HG03460 (cell line): ENCODE measurements at regions not wholly inside any gene's neighbourhood (a gene's known extent, or its start where the extent isn't known, plus 50 kb on each side); places are given as distances from the start of the nearest gene placed in this dataset.
"Not testable (repeated sequence)": the region's sequence is repeated elsewhere in the genome, so short reads cannot be mapped to it uniquely, and the experiment has no call there.

Experiments used
- ATAC-seq: cut with Tn5 transposase; IDR thresholded peaks from one replicate; pipeline ENCODE4 v1.9.1; 2021; ENCODE audit not compliant: unreplicated experiment

DNA sequence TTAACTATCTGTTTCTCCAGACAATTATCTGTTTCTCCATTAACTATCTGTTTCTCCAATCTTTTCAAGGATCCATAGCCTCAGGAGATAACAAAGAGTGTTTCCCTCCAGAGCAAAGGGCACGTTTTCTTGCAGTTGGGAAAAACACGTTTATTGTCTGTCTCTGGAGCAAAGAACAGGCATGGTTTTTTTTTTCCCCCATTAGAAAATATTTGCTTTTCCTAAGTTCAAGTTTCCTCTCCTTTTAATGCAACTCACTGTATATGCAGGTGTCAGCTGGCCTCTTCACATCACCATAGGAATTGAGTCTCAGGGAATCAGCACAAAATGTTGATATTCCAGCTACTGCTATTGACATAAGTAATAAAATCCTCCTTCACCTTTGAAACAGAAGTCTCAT, 984.4 kb downstream of the RAB28 start:
- no peak for ATAC-seq

DNA sequence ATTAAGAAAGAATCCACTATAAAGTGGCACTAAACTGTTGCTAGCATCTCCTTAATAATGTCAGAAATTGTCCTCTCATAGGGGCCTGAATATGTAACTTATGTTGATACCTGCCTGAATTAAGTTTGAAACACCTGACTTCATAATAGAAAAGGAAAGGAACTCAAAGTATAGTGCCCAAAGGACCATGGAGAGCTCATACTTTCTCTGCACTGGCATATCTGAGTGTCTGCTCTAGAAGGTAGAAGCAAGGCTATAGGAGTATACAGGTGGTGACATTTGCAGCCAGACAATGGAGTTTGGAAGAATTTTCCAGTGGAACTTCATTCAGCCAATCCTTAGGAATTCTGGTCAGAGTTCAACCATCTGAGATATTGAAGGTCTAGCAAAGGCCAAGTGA, 988.9 kb downstream of the RAB28 start:
- no peak for ATAC-seq

GRCh38 chr4:12492730-12493393, 991.3 kb downstream of the RAB28 start:
- no peak for ATAC-seq

GRCh38 chr4:12488672-12489071, 995.5 kb downstream of the RAB28 start:
- no peak for ATAC-seq

DNA sequence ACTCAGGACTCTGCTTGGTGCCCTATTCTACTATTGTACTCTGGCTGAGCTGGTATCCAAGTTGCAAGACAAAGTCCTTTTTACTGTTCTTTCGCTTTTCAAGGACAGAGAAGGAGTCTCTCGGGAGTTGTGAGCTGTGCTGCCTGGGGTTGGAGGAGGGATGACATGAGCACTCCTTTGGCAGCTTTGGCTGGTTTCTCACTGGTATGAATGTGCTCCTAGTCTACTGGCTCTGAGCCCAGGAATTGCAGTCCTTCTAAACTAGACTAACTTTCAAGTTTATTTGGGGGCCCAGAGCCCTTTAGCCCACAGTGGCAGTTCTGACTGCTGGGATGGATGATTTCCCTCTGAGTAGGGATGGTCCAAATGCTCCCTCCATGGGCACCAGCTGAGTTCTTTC, 997.1 kb downstream of the RAB28 start:
- no peak for ATAC-seq

DNA sequence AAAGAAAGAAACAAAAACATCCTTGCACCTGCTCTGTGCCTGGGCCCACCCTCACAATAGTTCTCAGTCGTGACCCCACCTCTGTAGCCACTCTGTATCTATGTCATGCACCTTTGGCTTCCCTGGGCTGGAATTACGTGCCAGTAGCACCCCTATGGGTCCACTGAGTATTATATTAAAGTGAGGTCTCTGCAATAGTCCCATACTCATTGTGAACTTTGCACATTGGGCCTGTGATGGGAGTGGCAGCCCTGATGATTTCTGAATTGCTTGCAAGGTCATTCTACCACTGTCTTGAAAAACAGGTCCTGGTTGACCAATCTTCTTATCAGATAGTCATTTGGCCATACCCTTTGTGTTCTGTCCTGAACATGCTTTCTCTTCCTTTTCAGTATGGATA, 1012.1 kb downstream of the RAB28 start:
- ATAC-seq = no peak

DNA sequence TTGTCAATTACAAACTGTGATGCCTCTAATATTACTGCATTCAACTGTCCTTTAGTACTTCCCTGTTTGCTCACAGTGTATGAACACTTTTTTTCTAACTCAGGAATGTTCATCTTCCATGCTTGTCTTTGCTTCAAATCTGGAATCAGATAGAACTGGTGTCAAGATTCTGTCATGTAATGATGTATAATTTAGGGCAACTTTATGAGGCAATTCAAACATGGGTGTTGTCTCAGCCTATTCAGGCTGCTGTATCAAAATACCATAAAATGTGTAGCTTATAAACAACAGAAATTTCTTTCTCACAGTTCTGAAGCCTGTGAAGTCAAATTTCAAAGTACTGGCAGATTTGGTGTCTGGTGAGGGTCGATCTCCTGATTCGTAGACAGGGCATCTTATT, 1012.9 kb downstream of the RAB28 start:
- ATAC-seq = no peak

- not testable (repeated sequence) for ATAC-seq
Measured at GRCh38 chr4:12461576-12461975, 1022.6 kb downstream of the RAB28 start.

GRCh38 chr4:12459126-12459525, 1025.0 kb downstream of the RAB28 start:
- ATAC-seq = no peak

- no peak for ATAC-seq
Measured at GRCh38 chr4:12458621-12459020, 1025.5 kb downstream of the RAB28 start.

- ATAC-seq = no peak
Measured at GRCh38 chr4:12452291-12452690, 1023.6 kb upstream of the HS3ST1 start.

- ATAC-seq = no peak
Measured at GRCh38 chr4:12447451-12447850, 1018.8 kb upstream of the HS3ST1 start.

DNA sequence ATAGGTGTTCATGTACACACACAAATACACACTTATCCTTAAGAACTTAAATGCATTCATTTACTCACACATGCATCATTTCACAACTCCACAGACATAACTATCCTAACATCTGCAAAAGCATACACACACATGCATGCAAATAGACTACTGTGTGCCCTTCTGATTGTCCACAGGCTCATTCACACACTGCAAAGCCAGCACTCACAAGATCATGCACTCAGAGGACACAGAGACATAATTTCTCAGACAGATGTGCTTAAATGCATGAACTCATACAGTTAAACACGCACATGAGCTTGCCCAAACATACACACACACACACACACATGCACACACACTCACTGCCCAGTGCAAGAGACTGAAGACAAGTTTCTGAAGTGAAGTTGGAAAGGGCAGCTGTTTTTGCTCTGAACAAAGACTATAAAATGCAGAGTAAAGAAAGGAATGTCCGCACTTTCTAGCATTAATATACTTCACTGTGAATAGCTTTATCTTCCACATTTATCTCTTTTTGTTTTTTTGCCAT, 1018.0 kb upstream of the HS3ST1 start:
- no peak for ATAC-seq

DNA sequence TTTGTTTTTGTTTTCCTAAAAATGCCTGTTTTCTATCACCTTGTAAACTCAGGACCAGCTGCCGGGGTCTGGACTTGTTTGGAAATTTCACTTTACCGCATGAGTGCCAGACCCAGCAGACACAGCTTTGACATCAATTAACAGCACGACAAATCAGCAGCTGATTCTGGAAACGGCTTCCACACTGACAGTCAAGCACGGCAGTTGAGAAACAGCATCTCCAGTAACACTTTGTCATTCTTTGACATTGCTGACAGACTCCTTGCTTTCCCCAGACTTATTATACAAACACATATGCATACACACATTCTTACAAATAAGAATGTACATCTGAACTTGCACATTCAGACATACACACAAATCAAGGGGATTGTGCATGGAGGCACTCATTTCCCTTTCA, 1017.6 kb upstream of the HS3ST1 start:
- no peak for ATAC-seq

DNA sequence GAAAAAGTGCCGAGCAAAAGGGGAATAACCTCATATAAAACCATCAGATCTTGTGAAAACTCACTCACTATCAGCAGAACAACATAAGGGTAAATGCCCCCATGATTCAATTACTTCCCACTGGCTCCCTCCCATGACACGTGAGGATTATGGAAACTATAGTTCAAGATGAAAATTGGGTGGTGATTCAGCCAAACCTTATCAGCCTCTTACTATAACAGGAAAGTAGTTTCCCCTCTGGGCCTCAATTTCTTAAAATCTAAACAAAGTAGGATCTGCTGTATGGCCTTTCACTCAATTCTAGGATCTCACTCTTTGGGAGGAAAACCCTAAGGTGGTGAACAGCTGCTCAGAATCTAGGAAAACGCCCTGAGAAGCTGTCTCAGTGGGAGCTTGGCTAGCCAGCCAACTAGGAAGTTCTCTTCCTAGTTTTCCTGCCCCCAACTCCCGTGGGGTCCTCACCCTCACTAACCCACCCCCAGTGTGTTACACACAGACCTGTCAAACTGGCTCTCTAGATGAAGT, 1017.1 kb upstream of the HS3ST1 start:
- ATAC-seq = no peak

DNA sequence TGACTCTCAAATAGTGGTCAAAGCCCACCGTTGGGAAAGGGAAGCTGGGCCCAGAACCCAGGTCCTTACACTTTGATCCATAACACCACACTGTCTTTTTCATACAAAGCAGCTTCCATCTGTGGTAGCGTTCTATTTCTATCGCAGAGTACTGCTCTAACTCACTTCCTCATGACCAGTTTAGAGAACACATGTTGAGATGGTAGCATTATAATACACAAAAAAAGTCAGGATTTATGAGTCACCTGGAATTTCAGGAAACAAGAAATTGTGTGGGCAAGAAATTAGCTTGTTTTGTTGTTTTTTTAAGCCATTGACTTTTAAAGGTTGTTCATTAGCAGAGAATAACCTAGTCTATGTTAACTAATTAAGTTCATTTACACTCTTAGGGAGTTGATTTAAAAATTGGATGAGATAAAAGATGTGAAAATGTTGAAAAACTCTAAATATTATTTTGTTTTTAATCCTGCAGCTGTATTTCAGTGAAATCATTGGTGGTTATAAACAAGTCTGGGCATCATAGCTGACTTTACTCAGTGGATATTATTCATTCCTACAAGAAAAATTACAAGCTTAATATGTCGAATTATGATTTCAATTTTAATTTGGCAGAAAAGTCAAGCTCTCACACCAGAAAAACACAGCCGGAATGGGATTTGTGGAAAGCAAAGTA, 1011.1 kb upstream of the HS3ST1 start:
- no peak for ATAC-seq

- ATAC-seq = not testable (repeated sequence)
Measured at GRCh38 chr4:12431259-12431658, 1002.6 kb upstream of the HS3ST1 start.

- ATAC-seq = no peak
Measured at GRCh38 chr4:12421364-12421763, 992.7 kb upstream of the HS3ST1 start.

DNA sequence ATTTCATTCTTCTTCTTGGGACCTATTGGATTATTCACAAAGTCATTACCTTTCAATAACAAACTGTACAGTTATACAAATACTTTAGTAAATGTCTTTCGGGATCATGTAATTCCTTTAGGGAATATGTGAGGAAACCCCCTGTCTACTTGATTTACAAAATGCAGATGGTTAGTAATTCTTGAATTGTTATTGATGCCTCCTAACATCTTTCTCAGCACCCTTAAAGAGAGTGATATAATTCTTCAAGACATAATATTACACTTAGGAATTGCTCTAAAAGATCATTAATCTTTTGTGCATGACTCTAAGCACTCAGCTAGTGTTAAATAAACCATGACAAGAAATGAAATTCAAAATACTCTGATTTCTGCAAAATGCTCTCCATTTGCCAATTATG, 988.1 kb upstream of the HS3ST1 start:
- no peak for ATAC-seq

DNA sequence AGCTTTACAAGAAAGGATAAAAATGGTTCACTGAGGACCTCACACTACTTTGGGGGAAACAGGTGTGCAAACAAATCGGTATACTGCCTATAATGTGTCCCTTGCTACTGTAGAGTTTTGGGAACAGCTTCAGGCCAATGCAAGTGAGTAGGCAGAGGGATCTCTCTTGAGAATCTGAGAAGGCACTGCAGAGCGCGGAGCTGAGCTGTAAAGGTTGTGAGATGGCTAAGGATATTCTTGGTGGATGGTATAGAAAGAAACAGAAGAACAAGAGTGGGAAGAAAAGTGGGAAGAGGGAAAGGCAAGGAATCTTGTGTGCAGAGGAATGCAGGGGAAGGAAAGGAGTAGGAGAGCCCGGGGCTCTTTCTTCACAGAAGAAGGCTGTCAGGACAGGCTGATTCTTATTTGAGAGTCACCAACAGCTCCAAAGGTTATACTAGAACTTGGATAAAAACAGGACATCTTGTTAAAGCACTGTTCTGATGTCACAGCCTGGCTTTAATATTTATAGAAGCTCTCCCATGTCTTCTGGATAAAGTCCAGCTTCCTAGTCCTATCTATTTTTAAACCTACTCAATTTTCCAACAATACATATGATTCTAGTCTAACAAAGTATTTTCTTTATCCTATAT, 985.6 kb upstream of the HS3ST1 start:
- ATAC-seq = no peak

DNA sequence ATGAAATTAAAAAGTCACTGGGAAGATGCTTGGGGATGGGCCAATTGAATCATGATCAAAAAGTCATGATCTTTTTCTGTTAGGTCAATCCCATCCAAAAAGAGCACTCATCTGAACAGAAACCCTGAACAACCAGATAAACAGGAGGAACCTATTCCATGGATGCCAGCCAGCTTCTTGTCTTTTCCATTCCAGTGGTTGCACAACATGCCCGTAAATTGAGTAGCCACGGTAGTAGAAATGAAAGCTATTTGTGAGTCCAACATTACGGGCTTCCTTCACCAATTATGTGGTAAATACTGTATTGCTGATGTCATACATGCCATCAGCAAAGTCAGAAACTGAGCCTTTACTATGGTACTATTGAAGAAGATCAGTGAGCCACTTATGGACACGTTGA, 982.4 kb upstream of the HS3ST1 start:
- no peak for ATAC-seq
